Karpas-422 (cell line): ENCODE measurements at regions not wholly inside any gene's neighbourhood (a gene's known extent, or its start where the extent isn't known, plus 50 kb on each side); places are given as distances from the start of the nearest gene placed in this dataset.

Experiments used
- DNase-seq: peaks from one replicate; pipeline ENCODE4 v3.0.0-alpha.2; 2015
- H2AFZ ChIP-seq: fragments of 200-600 bp; sonication (generic); 2 replicates; pipeline ENCODE4 v1.6.1; 2014; ENCODE audit warnings: antibody characterized with exemption, low read length, mixed read lengths
- H3K27ac ChIP-seq: fragments of 200-600 bp; sonication (generic); 2 replicates; pipeline ENCODE4 v1.5.1; 2014; ENCODE audit warnings: mild to moderate bottlenecking, low read length, moderate library complexity
- H3K27me3 ChIP-seq: fragments of 200-600 bp; sonication (generic); 2 replicates; pipeline ENCODE4 v1.6.1; 2014; ENCODE audit warnings: low read length, mixed read lengths
- H3K36me3 ChIP-seq: fragments of 200-600 bp; sonication (generic); 2 replicates; pipeline ENCODE4 v1.6.1; 2014; ENCODE audit warnings: low read length, mixed read lengths; ENCODE audit not compliant: insufficient read depth
- H3K4me1 ChIP-seq: fragments of 200-600 bp; sonication (generic); 2 replicates; pipeline ENCODE4 v1.6.1; 2014; ENCODE audit warnings: mild to moderate bottlenecking, low read length, mixed read lengths
- H3K4me2 ChIP-seq: fragments of 200-600 bp; sonication (generic); 2 replicates; pipeline ENCODE4 v1.6.1; 2014; ENCODE audit warnings: low read length, low read depth, mild to moderate bottlenecking; ENCODE audit not compliant: poor library complexity, severe bottlenecking
- H3K4me3 ChIP-seq: fragments of 200-600 bp; sonication (generic); 2 replicates; pipeline ENCODE4 v1.5.1; 2014; ENCODE audit warnings: mild to moderate bottlenecking, antibody characterized with exemption, low read length, mixed read lengths
- H3K79me2 ChIP-seq: fragments of 200-600 bp; sonication (generic); 2 replicates; pipeline ENCODE4 v1.6.1; 2014; ENCODE audit warnings: mild to moderate bottlenecking, low read length, mixed read lengths
- H3K9ac ChIP-seq: fragments of 200-600 bp; sonication (generic); 2 replicates; pipeline ENCODE4 v1.6.0; 2014; ENCODE audit warnings: low read length
- H3K9me2 ChIP-seq: fragments of 200-600 bp; sonication (generic), shearing (Covaris generic); replicated peaks from 2 replicates; pipeline ENCODE4 v1.6.0; 2014; ENCODE audit warnings: mild to moderate bottlenecking, low read length, moderate library complexity; ENCODE audit not compliant: insufficient read depth
- H3K9me3 ChIP-seq: fragments of 300-700, 200-600 bp; sonication (generic); 2 replicates; pipeline ENCODE4 v1.6.1; 2014; ENCODE audit warnings: low read length, mixed read lengths
- H4K20me1 ChIP-seq: fragments of 200-600 bp; sonication (generic); 2 replicates; pipeline ENCODE4 v1.6.1; 2014; ENCODE audit warnings: mild to moderate bottlenecking, antibody characterized with exemption, low read length, low read depth; ENCODE audit not compliant: insufficient read depth

DNA sequence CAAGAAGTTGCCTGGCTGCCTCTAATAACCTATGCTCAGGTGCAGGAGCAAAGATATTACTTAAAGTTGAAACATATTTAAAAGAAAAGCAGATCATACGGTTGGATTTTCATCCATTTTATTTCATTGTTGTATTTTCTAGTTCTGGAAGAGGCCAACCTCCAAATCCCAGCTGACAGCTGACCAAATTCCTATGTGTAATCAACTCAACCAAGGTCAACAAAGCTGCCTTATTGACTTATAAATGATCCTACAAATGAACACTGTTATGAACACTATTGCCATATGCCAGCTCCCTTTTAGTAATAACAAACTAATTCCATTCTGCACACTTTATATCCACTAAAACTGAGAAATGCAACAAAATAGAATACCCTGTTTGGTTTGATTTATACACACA lies 1537.4 kb downstream of the SLITRK1 start:
- Histone ChIP-seq H3K4me3 (no peak overlapping the region), H3K27me3 (no peaks in the 10 kb centered on the region), H3K4me2 (no peak overlapping the region), H3K36me3 (no peaks in the 10 kb centered on the region), H2AFZ (no peak overlapping the region), H3K9me2 (no peaks in the 10 kb centered on the region; the same call in 1 of the 2 replicates), H3K4me1 (no peaks in the 10 kb centered on the region), H3K9me3 (peaks cover 5% of the 10 kb centered on the region; the same call in 1 of the 2 replicates), H3K9ac (no peak overlapping the region), H3K27ac (no peak overlapping the region), H4K20me1 (no peaks in the 10 kb centered on the region), H3K79me2 (no peaks in the 10 kb centered on the region)
- DNase-seq, result no peak

- Histone ChIP-seq H3K79me2 (no peaks in the 10 kb centered on the region), H3K9me3 (no peaks in the 10 kb centered on the region; the same call in 1 of the 2 replicates), H4K20me1 (no peaks in the 10 kb centered on the region), H3K36me3 (no peaks in the 10 kb centered on the region), H3K9me2 (no peaks in the 10 kb centered on the region), H3K9ac (no peak overlapping the region), H3K4me3 (no peak overlapping the region), H3K4me1 (no peaks in the 10 kb centered on the region), H3K4me2 (no peak overlapping the region), H3K27me3 (no peaks in the 10 kb centered on the region), H2AFZ (no peak overlapping the region), H3K27ac (no peak overlapping the region)
- no peak for DNase-seq
Observed at GRCh38 chr13:82341116-82341515, 1541.2 kb downstream of the SLITRK1 start.

DNA sequence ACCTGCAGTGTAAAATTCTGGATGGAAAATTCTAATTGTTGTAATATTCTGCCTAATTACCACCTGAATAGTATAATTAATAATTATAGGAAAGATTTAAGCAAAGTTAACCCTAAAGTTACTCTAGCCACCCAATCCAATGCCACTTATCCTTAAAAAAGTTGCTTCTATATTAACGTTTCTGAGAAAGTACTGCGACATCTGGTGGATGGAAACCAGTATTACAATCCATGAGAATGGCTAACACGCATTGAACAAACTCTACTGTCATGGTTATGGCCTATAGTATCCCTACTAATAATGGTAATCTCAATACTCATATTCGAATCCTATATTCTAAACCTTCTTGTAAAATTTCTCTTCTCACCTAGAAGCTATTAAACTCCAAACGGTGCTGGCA lies 1551.8 kb downstream of the SLITRK1 start:
- no peak overlapping the region for H2AFZ ChIP-seq
- no peak overlapping the region for H3K4me2 ChIP-seq
- H3K9me2 ChIP-seq, result no peaks in the 10 kb centered on the region
- no peaks in the 10 kb centered on the region for H4K20me1 ChIP-seq
- H3K27ac ChIP-seq, result no peak overlapping the region
- H3K36me3 ChIP-seq, result no peaks in the 10 kb centered on the region
- no peak overlapping the region for H3K4me3 ChIP-seq
- no peaks in the 10 kb centered on the region for H3K79me2 ChIP-seq
- no peaks in the 10 kb centered on the region for H3K27me3 ChIP-seq
- H3K9ac ChIP-seq, result no peak overlapping the region
- DNase-seq, result peak; percentile 70
- no peaks in the 10 kb centered on the region for H3K4me1 ChIP-seq
- H3K9me3 ChIP-seq, result no peaks in the 10 kb centered on the region

GRCh38 chr13:82323101-82323500 lies 1559.2 kb downstream of the SLITRK1 start:
- Histone ChIP-seq H3K9ac (no peak overlapping the region), H3K27ac (no peak overlapping the region), H4K20me1 (no peaks in the 10 kb centered on the region), H3K9me3 (peaks cover 5% of the 10 kb centered on the region), H2AFZ (no peak overlapping the region), H3K27me3 (no peaks in the 10 kb centered on the region), H3K9me2 (no peaks in the 10 kb centered on the region; the same call in 1 of the 2 replicates), H3K4me3 (no peak overlapping the region), H3K79me2 (no peaks in the 10 kb centered on the region), H3K4me2 (no peak overlapping the region), H3K4me1 (no peaks in the 10 kb centered on the region), H3K36me3 (no peaks in the 10 kb centered on the region)
- no peak for DNase-seq

DNA sequence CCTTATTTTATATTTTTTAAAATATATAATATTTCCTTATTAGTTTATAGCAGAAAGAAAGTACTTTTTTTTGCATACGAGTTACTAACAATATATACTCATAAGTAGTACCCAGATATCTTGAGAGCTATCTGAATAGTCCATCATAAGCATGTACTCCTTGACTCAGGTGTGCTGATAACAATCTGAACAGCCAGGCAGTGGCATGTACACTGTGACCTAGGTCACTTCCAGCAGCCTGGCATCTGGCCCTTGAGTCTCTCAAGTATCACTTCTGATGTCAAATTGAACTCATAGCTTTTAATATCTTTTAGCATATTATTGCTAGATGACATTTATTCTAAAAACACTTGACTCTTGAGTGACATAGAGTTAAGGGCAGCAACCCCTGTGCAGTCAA lies 1576.7 kb downstream of the SLITRK1 start:
- no peaks in the 10 kb centered on the region for H3K79me2 ChIP-seq
- H2AFZ ChIP-seq, result no peak overlapping the region
- H3K4me3 ChIP-seq, result no peak overlapping the region
- no peaks in the 10 kb centered on the region for H3K27me3 ChIP-seq
- H3K9me2 ChIP-seq, result no peaks in the 10 kb centered on the region
- H3K27ac ChIP-seq, result no peak overlapping the region
- no peak overlapping the region for H3K9ac ChIP-seq
- peaks cover 26% of the 10 kb centered on the region for H3K9me3 ChIP-seq
- no peak overlapping the region for H3K4me2 ChIP-seq
- H4K20me1 ChIP-seq, result no peaks in the 10 kb centered on the region
- no peaks in the 10 kb centered on the region for H3K4me1 ChIP-seq
- no peak for DNase-seq
- H3K36me3 ChIP-seq, result no peaks in the 10 kb centered on the region

- no peak overlapping the region for H2AFZ ChIP-seq
- no peaks in the 10 kb centered on the region for H4K20me1 ChIP-seq
- H3K4me2 ChIP-seq, result no peak overlapping the region
- no peaks in the 10 kb centered on the region for H3K9me2 ChIP-seq
- no peak overlapping the region for H3K4me3 ChIP-seq
- H3K27me3 ChIP-seq, result no peaks in the 10 kb centered on the region
- no peak overlapping the region for H3K27ac ChIP-seq
- H3K9ac ChIP-seq, result no peak overlapping the region
- no peaks in the 10 kb centered on the region for H3K4me1 ChIP-seq
- peaks cover 21% of the 10 kb centered on the region for H3K9me3 ChIP-seq
- no peaks in the 10 kb centered on the region for H3K36me3 ChIP-seq
- DNase-seq, result no peak
- H3K79me2 ChIP-seq, result no peaks in the 10 kb centered on the region
Observed at GRCh38 chr13:82298106-82298505, 1584.2 kb downstream of the SLITRK1 start.

GRCh38 chr13:82294226-82294625 lies 1588.0 kb downstream of the SLITRK1 start:
- Histone ChIP-seq H3K9ac (no peak overlapping the region), H3K4me2 (no peak overlapping the region), H3K27ac (no peak overlapping the region), H3K9me3 (peaks cover 11% of the 10 kb centered on the region), H3K36me3 (no peaks in the 10 kb centered on the region), H3K4me1 (no peaks in the 10 kb centered on the region), H2AFZ (no peak overlapping the region), H3K9me2 (no peaks in the 10 kb centered on the region), H3K4me3 (no peak overlapping the region), H4K20me1 (no peaks in the 10 kb centered on the region), H3K79me2 (no peaks in the 10 kb centered on the region), H3K27me3 (no peaks in the 10 kb centered on the region)
- no peak for DNase-seq

DNA sequence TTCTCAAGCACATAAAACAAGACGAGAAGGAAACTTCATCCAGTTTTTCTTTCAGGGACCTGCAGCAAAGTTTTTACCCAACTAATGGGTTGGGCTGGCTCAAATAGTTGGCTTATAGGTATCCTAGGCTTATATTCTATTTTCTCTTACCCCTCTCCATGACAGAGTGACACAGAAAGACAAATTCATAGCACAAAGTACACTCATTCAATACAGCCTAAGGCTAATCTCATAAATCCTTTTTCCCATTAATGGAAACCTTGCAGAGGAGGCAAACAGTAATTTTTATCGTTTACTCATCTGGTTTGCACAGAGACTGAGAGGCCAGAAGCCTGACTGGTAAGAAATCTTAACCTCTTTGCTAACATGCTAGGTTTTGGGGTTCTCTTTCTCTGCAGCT lies 1589.9 kb downstream of the SLITRK1 start:
- Histone ChIP-seq H3K36me3 (no peaks in the 10 kb centered on the region), H2AFZ (no peak overlapping the region), H3K9ac (no peak overlapping the region), H3K4me2 (no peak overlapping the region), H3K79me2 (no peaks in the 10 kb centered on the region), H3K9me3 (peaks cover 11% of the 10 kb centered on the region), H4K20me1 (no peaks in the 10 kb centered on the region), H3K27ac (no peak overlapping the region), H3K9me2 (no peaks in the 10 kb centered on the region), H3K4me1 (no peaks in the 10 kb centered on the region), H3K27me3 (no peaks in the 10 kb centered on the region), H3K4me3 (no peak overlapping the region)
- no peak for DNase-seq

DNA sequence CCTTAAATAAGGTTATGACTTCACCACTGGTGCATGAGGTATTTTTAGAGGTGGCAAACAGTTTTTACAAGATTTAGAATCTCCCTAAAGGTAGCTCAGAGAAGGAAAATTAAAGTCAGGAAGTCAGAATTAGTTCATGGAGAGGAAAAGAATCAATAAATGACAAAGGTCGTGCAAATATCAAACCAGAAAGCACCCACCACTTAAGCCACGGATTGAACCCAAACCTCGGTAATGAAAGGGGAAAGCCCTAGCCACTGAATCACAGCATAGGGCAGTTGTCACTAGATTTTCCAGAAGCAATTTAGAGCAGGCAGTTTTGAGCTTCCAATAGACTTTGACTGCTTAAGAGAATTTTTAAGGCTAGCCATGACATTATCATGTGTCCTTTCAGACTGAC lies 1590.4 kb downstream of the SLITRK1 start:
- H3K27ac ChIP-seq, result no peak overlapping the region
- no peaks in the 10 kb centered on the region for H3K9me2 ChIP-seq
- DNase-seq, result no peak
- no peaks in the 10 kb centered on the region for H3K79me2 ChIP-seq
- H3K4me3 ChIP-seq, result no peak overlapping the region
- H3K4me2 ChIP-seq, result no peak overlapping the region
- no peak overlapping the region for H3K9ac ChIP-seq
- no peaks in the 10 kb centered on the region for H3K27me3 ChIP-seq
- no peak overlapping the region for H2AFZ ChIP-seq
- H3K4me1 ChIP-seq, result no peaks in the 10 kb centered on the region
- peaks cover 11% of the 10 kb centered on the region for H3K9me3 ChIP-seq
- no peaks in the 10 kb centered on the region for H3K36me3 ChIP-seq
- no peaks in the 10 kb centered on the region for H4K20me1 ChIP-seq
